ENCODE measurements at regions not wholly inside any gene's neighbourhood (a gene's known extent, or its start where the extent isn't known, plus 50 kb on each side); places are given as distances from the start of the nearest gene placed in this dataset.

DNA sequence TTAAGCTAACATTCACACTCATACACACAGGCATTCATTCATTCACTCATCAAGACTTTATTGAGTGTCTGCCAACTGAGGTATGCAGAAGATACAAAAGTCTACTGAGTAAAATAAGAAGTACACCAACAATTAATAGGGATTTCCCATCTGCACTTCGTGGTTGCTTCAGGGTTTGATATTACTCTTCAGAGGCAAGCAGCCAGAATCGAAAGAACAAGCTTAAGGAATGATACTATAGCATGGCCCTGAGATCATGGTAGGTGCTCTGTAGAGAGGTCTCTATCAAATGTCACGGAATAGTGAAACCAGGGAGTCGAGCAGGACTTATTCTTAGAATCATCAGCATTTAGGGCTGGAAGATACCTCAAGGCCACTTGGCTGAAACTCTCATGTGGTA lies 135.4 kb downstream of the NRN1 start:
- H3K36me3 Mint-ChIP-seq (ENCODE audit: low read depth) = peaks cover 1% of the 10 kb centered on the region
- H3K9me3 Mint-ChIP-seq = peaks cover 12% of the 10 kb centered on the region
- no peak overlapping the region for H3K27ac Mint-ChIP-seq
- DNase-seq = no peak
- H3K27me3 Mint-ChIP-seq = no peaks in the 10 kb centered on the region
- peaks cover 45% of the 10 kb centered on the region for H3K4me1 Mint-ChIP-seq (ENCODE audit: low read depth)
- no peak overlapping the region for H3K4me3 Mint-ChIP-seq

DNA sequence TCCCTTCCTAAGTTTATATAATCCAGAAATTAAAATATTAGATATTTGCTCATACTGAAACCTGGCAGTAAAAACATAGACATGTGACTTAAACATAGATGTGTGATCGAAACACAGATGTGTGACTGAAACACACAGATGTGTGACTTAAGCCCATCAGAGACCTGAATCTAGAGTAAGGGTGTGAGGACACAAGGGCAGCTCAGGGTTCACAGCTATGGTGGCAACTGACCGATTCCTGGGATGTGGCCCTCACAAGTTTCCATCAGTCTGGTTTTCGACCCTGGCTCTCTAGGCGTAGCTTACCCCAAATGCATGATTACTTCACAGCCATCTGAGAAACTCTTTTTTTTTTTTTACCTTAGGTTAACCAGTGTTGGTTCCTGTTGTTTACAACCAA lies 137.0 kb downstream of the NRN1 start:
- DNase-seq = no peak
- peak overlapping the region; percentile 34 for H3K27ac Mint-ChIP-seq
- H3K4me3 Mint-ChIP-seq = no peak overlapping the region
- H3K9me3 Mint-ChIP-seq = peaks cover 17% of the 10 kb centered on the region
- peaks cover 11% of the 10 kb centered on the region for H3K36me3 Mint-ChIP-seq (ENCODE audit: low read depth)
- no peaks in the 10 kb centered on the region for H3K27me3 Mint-ChIP-seq
- H3K4me1 Mint-ChIP-seq (ENCODE audit: low read depth) = peaks cover 58% of the 10 kb centered on the region

DNA sequence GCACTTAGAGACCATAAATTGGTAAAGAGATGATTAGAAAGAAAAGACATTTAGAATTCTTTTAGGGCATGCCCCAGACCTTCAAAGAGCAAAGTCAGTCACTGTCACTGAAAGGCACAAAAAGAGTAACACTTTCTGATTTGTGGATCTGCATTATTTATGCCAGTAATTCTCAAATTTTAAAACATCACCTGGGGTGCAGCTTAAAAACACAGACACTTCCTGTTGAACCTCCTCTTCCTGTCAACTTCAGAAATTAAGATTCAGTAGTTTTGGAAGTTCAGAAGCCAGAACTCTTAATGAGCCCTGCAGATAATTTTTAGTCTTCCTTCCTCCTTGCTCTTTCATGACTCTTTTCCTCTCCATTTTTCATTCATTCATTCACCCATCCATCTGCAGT lies 137.5 kb downstream of the NRN1 start:
- DNase-seq = no peak
- Mint-ChIP-seq H3K27ac (peak overlapping the region; percentile 34), H3K27me3 (no peaks in the 10 kb centered on the region), H3K4me1 (ENCODE audit: low read depth) (peaks cover 58% of the 10 kb centered on the region), H3K4me3 (no peak overlapping the region), H3K9me3 (peaks cover 17% of the 10 kb centered on the region), H3K36me3 (ENCODE audit: low read depth) (peaks cover 11% of the 10 kb centered on the region)

DNA sequence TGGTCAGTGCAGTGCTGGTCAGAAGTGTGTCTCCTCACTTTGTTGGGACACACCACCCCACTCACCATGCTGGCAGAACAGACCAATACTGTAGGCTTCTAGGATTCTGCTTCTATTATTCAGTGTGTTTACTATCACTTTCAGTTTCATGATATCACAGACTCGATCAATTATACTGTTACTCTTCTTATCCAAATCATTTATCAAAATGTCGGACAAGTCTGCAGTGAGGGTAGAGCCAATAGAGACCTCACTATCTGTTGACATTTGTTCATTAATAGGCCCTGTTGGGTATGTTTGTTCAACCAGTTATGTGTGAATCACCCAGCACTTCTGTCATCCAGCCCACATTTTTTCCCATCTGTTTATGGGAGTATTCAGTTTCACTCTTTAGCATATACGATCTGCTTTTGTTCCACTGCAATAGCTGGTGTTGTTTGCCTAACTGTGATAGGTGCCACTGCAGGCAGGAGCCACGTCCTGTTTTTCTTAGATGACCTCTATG lies 140.1 kb downstream of the NRN1 start:
- H3K4me1 Mint-ChIP-seq (ENCODE audit: low read depth) = peaks cover 52% of the 10 kb centered on the region
- peaks cover 18% of the 10 kb centered on the region for H3K9me3 Mint-ChIP-seq
- DNase-seq = no peak
- H3K36me3 Mint-ChIP-seq (ENCODE audit: low read depth) = peaks cover 11% of the 10 kb centered on the region
- H3K4me3 Mint-ChIP-seq = peak overlapping the region; percentile 63
- no peaks in the 10 kb centered on the region for H3K27me3 Mint-ChIP-seq
- peak overlapping the region; percentile 89 for H3K27ac Mint-ChIP-seq

DNA sequence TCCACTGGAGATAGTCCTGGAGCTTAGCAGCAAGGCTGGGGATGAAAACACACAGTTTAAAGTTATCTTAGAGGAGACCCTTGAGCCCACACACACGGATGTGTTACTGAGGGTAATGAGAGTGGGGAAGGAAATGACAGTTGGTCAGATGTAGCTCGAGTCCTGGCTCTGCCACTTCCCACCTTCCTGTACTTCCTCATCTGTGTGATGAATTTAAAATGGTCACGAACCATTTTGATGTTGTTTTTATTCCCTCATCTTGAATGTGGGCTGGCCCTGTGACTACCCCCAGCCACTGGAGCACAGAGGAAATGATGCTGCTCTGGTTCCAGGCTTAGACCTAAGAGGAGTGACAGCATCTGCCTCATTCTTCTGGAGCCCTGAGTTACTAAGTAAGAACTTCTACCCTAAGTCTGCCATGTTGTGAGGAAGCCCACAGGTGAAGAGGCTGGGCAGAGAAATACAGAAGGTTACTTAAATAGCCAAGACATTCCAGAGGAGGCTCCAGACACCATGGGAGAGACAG lies 141.2 kb downstream of the NRN1 start:
- no peak for DNase-seq

DNA sequence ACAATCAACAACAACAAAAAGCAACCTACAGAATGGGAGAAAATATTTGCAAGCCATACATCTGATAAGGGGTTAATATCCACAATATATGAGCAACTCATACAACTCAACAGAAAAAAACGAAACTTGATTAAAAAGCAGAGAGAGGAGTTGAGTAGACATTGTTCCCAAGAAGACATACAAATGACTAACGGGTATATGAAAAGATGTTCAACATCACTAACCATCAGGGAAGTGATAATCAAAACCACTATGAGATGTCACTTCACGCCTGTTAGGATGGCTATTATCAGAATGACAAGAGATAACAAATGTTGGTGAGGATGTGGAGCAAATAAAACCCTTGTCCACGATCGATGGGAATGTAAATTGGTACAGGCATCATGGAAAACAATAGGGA lies 145.9 kb downstream of the NRN1 start:
- Mint-ChIP-seq H3K27ac (no peak overlapping the region), H3K4me1 (ENCODE audit: low read depth) (peaks cover 12% of the 10 kb centered on the region), H3K4me3 (no peak overlapping the region), H3K9me3 (peaks cover 11% of the 10 kb centered on the region), H3K27me3 (no peaks in the 10 kb centered on the region), H3K36me3 (ENCODE audit: low read depth) (peaks cover 8% of the 10 kb centered on the region)
- DNase-seq = no peak

More for the DNA sequence above, 141.2 kb downstream of the NRN1 start:
- H3K27me3 Mint-ChIP-seq = no peaks in the 10 kb centered on the region
- no peak overlapping the region for H3K4me3 Mint-ChIP-seq
- peaks cover 49% of the 10 kb centered on the region for H3K4me1 Mint-ChIP-seq (ENCODE audit: low read depth)
- H3K36me3 Mint-ChIP-seq (ENCODE audit: low read depth) = peaks cover 9% of the 10 kb centered on the region
- peak overlapping the region; percentile 54 for H3K27ac Mint-ChIP-seq
- H3K9me3 Mint-ChIP-seq = peaks cover 14% of the 10 kb centered on the region

DNA sequence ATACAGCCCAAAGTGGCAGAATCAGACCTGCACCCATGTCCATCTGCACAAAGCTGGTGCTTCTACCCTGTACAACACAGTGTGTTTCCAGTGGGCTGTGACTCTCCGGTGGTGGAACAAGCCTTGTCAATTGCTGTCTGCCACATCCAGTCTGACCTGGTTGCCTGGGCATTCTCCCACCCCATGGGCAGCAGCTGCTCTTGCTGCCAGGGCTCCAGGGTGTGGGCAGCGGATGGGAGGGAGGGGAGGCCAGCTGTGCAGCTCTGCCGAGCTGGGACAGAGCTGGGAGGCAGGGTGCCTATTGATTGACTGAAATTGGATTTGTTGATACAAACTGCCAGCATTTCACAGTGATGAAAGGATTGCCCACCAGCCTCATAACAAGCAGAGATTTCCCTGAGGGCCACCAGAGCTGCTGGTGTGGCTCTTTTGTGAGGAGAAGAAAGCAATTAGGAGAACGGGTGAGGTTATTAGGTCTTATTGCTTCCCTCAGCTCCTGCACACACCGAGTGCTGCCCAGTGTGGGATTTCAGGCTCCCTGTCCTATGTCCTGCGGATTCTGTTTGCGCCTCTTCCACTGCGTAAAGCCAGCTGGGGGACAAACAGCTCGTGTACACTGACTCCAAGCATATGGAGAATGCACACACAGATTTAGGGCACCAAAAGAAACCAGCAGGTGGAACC lies 150.8 kb downstream of the NRN1 start:
- H3K27me3 Mint-ChIP-seq = no peaks in the 10 kb centered on the region
- no peak overlapping the region for H3K27ac Mint-ChIP-seq
- peaks cover 6% of the 10 kb centered on the region for H3K4me1 Mint-ChIP-seq (ENCODE audit: low read depth)
- no peak for DNase-seq
- no peaks in the 10 kb centered on the region for H3K36me3 Mint-ChIP-seq (ENCODE audit: low read depth)
- no peaks in the 10 kb centered on the region for H3K9me3 Mint-ChIP-seq
- H3K4me3 Mint-ChIP-seq = no peak overlapping the region

DNA sequence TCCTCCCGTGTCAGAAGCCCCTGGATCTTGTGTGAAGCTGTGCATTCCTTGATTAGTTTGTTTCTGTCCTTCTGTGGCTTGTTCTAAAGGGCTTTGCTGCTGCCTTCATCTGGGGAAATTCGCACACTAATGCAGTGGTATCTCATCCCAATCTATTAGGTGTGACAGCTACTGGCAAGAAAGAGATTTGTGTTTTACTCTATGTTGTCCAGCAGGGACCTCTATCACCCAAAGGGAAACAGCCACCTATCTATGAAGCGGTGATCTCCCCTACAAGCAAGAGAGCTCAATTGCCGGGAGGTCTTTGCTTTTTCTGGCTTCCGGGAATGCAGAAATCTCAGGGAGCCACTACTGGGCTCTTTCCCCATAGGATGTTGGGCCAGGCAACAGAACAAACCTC lies 151.8 kb downstream of the NRN1 start:
- no peaks in the 10 kb centered on the region for H3K36me3 Mint-ChIP-seq (ENCODE audit: low read depth)
- peaks cover 4% of the 10 kb centered on the region for H3K27me3 Mint-ChIP-seq
- no peaks in the 10 kb centered on the region for H3K9me3 Mint-ChIP-seq
- peaks cover 9% of the 10 kb centered on the region for H3K4me1 Mint-ChIP-seq (ENCODE audit: low read depth)
- no peak overlapping the region for H3K27ac Mint-ChIP-seq
- no peak for DNase-seq
- H3K4me3 Mint-ChIP-seq = no peak overlapping the region

DNA sequence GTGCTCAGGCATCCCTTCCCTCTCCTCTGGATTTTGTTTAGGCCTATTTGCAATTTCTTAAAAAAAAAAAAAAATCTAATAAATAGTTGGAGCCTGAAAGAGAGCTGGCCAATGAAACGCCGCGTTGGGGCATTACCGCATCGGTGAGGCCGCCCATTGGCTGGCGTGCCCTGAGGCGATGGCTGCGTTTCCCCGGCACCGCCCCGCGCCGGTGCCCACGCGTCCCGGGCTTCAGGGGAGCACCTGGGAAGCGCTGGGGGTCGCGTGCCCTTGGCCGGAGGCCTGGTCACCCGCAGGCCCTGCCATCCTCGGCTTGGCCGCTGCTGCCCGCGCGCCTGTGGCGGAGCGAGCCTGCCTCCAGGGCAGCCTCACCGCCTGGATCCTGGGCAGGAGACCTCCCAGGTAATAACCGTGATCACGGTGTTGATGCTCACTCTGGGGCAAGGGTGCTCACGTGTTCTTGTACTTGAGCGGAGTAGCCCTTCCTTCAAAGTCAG lies 155.4 kb downstream of the NRN1 start:
- peak overlapping the region; percentile 82 for H3K27ac Mint-ChIP-seq
- peak; percentile 82 for DNase-seq

DNA sequence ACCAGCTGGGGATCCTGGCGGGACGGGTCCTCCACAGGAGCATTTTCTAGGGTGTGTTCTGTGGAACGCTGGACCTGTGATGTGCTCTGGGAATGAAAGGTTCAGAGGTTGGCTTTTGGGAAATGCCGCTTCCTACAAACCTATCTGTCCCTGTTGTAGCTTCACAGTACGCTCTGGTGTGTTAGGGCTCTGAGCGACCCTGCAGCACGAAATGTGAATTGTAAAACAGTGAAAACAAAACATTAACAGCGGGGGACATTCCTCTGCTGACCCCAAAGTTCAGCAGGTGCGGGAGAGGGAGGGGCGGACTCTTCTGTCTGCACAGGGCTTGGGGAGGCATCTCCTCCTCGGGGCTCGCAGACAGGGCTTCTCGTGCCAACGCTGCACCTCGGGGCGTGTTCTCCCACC lies 155.9 kb downstream of the NRN1 start:
- H3K36me3 Mint-ChIP-seq (ENCODE audit: low read depth) = no peaks in the 10 kb centered on the region
- peaks cover 7% of the 10 kb centered on the region for H3K27me3 Mint-ChIP-seq
- peak overlapping the region; percentile 74 for H3K4me3 Mint-ChIP-seq
- no peak for DNase-seq
- H3K4me1 Mint-ChIP-seq (ENCODE audit: low read depth) = peaks cover 12% of the 10 kb centered on the region
- no peaks in the 10 kb centered on the region for H3K9me3 Mint-ChIP-seq
- H3K27ac Mint-ChIP-seq = peak overlapping the region; percentile 17

More for the DNA sequence above, 155.4 kb downstream of the NRN1 start:
- Mint-ChIP-seq H3K9me3 (no peaks in the 10 kb centered on the region), H3K27me3 (peaks cover 7% of the 10 kb centered on the region), H3K4me3 (peak overlapping the region; percentile 74), H3K36me3 (ENCODE audit: low read depth) (no peaks in the 10 kb centered on the region), H3K4me1 (ENCODE audit: low read depth) (peaks cover 12% of the 10 kb centered on the region)

DNA sequence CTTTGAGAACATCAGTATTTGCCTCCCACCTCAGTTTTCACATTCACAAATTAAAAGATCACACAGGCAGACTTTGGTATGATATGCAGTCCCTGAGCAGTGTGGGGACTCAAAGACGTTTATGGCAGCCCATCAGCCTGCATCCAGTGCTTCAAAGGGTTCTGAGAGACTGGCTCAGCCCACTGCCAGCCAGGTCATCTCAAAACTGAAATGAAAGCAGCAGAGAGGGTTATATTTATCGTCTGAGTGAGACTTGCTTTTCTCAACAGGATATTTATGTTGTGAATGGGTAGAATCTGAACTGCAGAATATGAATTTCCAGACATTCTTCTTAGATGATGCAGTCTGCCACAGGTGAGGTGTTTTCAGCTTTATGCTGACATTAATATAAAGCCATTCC lies 159.8 kb downstream of the NRN1 start:
- Mint-ChIP-seq H3K27me3 (peaks cover 7% of the 10 kb centered on the region), H3K4me1 (ENCODE audit: low read depth) (peaks cover 12% of the 10 kb centered on the region), H3K36me3 (ENCODE audit: low read depth) (no peaks in the 10 kb centered on the region), H3K4me3 (no peak overlapping the region), H3K9me3 (peaks cover 6% of the 10 kb centered on the region), H3K27ac (no peak overlapping the region)
- no peak for DNase-seq

DNA sequence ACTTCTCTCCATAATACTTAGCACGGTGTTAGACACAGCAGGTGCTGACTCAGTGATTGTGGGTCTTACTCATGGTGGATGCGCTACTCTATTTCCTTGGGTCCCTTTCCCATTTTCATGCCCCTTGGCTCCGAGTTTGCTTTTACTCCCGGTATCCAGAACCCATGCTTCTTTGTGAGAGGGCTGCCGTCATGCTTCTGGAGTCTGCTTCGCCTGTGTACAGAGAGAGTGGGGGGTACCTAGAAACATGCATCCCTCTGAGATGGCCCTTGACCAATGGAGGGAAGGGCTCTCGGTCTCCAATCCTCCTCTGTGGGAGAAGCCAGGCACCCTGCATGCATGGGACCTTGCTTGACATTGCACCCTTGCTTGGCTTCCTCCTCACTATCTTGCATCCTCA lies 160.4 kb downstream of the NRN1 start:
- H3K4me1 Mint-ChIP-seq (ENCODE audit: low read depth) = peaks cover 9% of the 10 kb centered on the region
- no peak overlapping the region for H3K27ac Mint-ChIP-seq
- H3K36me3 Mint-ChIP-seq (ENCODE audit: low read depth) = no peaks in the 10 kb centered on the region
- H3K9me3 Mint-ChIP-seq = peaks cover 6% of the 10 kb centered on the region
- peaks cover 7% of the 10 kb centered on the region for H3K27me3 Mint-ChIP-seq
- DNase-seq = no peak
- H3K4me3 Mint-ChIP-seq = no peak overlapping the region

DNA sequence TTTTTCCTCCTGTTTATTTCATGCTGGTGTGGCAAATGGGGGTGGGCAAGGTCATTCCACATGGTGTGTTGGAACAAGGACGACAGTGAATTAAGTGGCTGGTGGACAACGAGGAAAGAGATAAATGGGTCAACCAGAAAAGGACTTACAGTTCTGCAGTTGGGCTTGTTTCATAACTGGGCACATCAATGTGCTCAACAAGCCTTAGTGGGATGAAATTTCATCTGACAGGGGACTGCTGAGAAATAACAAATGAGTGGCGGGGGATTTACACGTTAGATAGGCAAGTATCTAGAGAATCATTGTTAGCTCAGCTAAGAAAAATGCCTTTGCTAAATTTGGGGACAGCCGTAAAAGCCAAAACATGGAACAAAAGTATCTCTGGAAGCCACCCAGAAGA lies 163.6 kb downstream of the NRN1 start:
- peaks cover 6% of the 10 kb centered on the region for H3K9me3 Mint-ChIP-seq

DNA sequence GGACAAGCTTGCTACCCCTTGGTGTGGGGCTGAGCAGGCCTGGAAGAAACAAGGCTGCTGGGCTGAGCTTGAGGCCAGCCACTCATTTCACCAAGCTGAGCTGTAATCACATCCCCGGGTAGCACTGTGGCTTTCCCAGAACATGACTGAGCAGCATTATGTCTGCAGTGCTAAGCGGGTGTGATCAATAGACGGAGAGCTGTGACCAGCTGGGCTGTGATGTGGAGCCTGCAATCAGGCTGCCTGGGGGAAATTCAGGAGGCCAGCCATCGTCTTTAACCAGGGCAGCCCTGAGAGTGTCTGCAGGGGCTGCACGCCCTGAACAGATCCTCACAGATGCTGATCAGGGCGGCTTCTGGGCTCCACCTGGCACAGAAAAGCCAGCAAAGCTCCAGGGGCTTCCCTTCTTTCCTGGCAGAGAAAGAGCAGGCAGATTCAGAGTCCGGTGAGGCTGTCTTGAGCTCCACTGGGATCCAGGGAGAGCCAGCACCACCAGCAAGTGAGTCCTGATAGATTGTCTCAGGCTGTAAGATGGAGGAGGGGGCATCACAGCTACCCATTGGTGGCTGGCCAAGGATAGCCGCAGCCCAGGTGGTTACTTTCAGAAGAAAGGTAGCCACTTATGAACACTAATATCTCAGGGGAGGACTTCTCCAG lies 165.9 kb downstream of the NRN1 start:
- Mint-ChIP-seq H3K27me3 (no peaks in the 10 kb centered on the region), H3K36me3 (ENCODE audit: low read depth) (no peaks in the 10 kb centered on the region), H3K27ac (no peak overlapping the region), H3K4me1 (ENCODE audit: low read depth) (no peaks in the 10 kb centered on the region), H3K4me3 (no peak overlapping the region), H3K9me3 (peaks cover 6% of the 10 kb centered on the region)
- no peak for DNase-seq

More for the DNA sequence above, 163.6 kb downstream of the NRN1 start:
- Mint-ChIP-seq H3K27me3 (no peaks in the 10 kb centered on the region), H3K4me3 (no peak overlapping the region), H3K27ac (no peak overlapping the region), H3K4me1 (ENCODE audit: low read depth) (peaks cover 3% of the 10 kb centered on the region), H3K36me3 (ENCODE audit: low read depth) (no peaks in the 10 kb centered on the region)
- DNase-seq = no peak
